ENCODE measurements at regions not wholly inside any gene's neighbourhood (a gene's known extent, or its start where the extent isn't known, plus 50 kb on each side); places are given as distances from the start of the nearest gene placed in this dataset.

- no peak for DNase-seq
These were observed 205.1 kb downstream of the AUH start for GRCh38 chr9:91156451-91157234.

GRCh38 chr9:91157883-91158282, 203.8 kb downstream of the AUH start:
- DNase-seq: no peak

- no peak for DNase-seq
These were observed 203.4 kb downstream of the AUH start for GRCh38 chr9:91158286-91158685.

GRCh38 chr9:91158946-91159345, 202.8 kb downstream of the AUH start:
- no peak for DNase-seq

- peak; percentile 41 for DNase-seq
These were observed 202.0 kb downstream of the AUH start for GRCh38 chr9:91159664-91160121.

- DNase-seq: no peak
These were observed 201.5 kb downstream of the AUH start for GRCh38 chr9:91160181-91160580.

GRCh38 chr9:91160599-91161464, 200.9 kb downstream of the AUH start:
- DNase-seq: no peak

GRCh38 chr9:91161465-91162300, 200.0 kb downstream of the AUH start:
- DNase-seq: no peak

- DNase-seq: no peak
These were observed 199.4 kb downstream of the AUH start for GRCh38 chr9:91162311-91162710.

- DNase-seq: no peak
These were observed 198.8 kb downstream of the AUH start for GRCh38 chr9:91162784-91163443.

GRCh38 chr9:91163444-91163772, 198.3 kb downstream of the AUH start:
- DNase-seq: no peak

GRCh38 chr9:91163773-91164471, 197.8 kb downstream of the AUH start:
- DNase-seq: no peak
